Activated CD8-positive, alpha-beta memory T cell treated with anti-CD3 and anti-CD28 coated beads for 36 hours (primary cell): ENCODE measurements at regions not wholly inside any gene's neighbourhood (a gene's known extent, or its start where the extent isn't known, plus 50 kb on each side); places are given as distances from the start of the nearest gene placed in this dataset.
"Not testable (repeated sequence)": the region's sequence is repeated elsewhere in the genome, so short reads cannot be mapped to it uniquely, and the experiment has no call there.

Experiments
- CTCF ChIA-PET: fragments of 350-600 bp; sonication (Branson Sonifier 250); formaldehyde crosslinking; loops from one replicate; lab custom pipeline; 2021; ENCODE audit warnings: antibody characterized with exemption; lab: Charles Lee
- POLR2A ChIA-PET: fragments of 350-600 bp; sonication (Branson Sonifier 250); formaldehyde crosslinking; loops from one replicate; lab custom pipeline; 2021; ENCODE audit warnings: antibody characterized with exemption; lab: Charles Lee

- CTCF ChIA-PET: no interaction called here
- POLR2A ChIA-PET: no interaction called here
These were observed 316.8 kb upstream of the KCNH7 start for GRCh38 chr2:163155279-163155883.

GRCh38 chr2:163142618-163143017 lies 304.1 kb upstream of the KCNH7 start:
- ChIA-PET CTCF (no interaction called here), POLR2A (no interaction called here)

GRCh38 chr2:163138947-163139346 lies 300.4 kb upstream of the KCNH7 start:
- ChIA-PET POLR2A (no interaction called here), CTCF (no interaction called here)

- CTCF ChIA-PET: no interaction called here
- POLR2A ChIA-PET: no interaction called here
These were observed 296.7 kb upstream of the KCNH7 start for GRCh38 chr2:163135256-163135655.

GRCh38 chr2:163133602-163134001 lies 295.0 kb upstream of the KCNH7 start:
- POLR2A ChIA-PET: no interaction called here

GRCh38 chr2:163132850-163133249 lies 294.3 kb upstream of the KCNH7 start:
- ChIA-PET CTCF (no interaction called here), POLR2A (no interaction called here)

More at GRCh38 chr2:163133602-163134001, 295.0 kb upstream of the KCNH7 start:
- CTCF ChIA-PET: no interaction called here

- POLR2A ChIA-PET, CTCF ChIA-PET: not testable (repeated sequence)
These were observed 293.6 kb upstream of the KCNH7 start for GRCh38 chr2:163132207-163132606.

- POLR2A ChIA-PET: no interaction called here
- CTCF ChIA-PET: no interaction called here
These were observed 285.0 kb upstream of the KCNH7 start for GRCh38 chr2:163123526-163123925.

- ChIA-PET CTCF (no interaction called here), POLR2A (no interaction called here)
These were observed 283.7 kb upstream of the KCNH7 start for GRCh38 chr2:163122257-163122656.

GRCh38 chr2:163121483-163121882 lies 282.9 kb upstream of the KCNH7 start:
- ChIA-PET CTCF (no interaction called here), POLR2A (no interaction called here)

- ChIA-PET CTCF (no interaction called here), POLR2A (no interaction called here)
These were observed 281.4 kb upstream of the KCNH7 start for GRCh38 chr2:163119966-163120365.

- ChIA-PET CTCF (no interaction called here), POLR2A (no interaction called here)
These were observed 248.4 kb upstream of the KCNH7 start for GRCh38 chr2:163086940-163087339.

- POLR2A ChIA-PET, CTCF ChIA-PET: not testable (repeated sequence)
These were observed 246.9 kb upstream of the KCNH7 start for GRCh38 chr2:163085366-163086024.

GRCh38 chr2:163081754-163082153 lies 243.2 kb upstream of the KCNH7 start:
- ChIA-PET POLR2A (no interaction called here), CTCF (no interaction called here)

- CTCF ChIA-PET: no interaction called here
- POLR2A ChIA-PET: no interaction called here
These were observed 238.7 kb upstream of the KCNH7 start for GRCh38 chr2:163077241-163077640.

GRCh38 chr2:163066085-163066484 lies 227.5 kb upstream of the KCNH7 start:
- CTCF ChIA-PET: no interaction called here
- POLR2A ChIA-PET: no interaction called here

- CTCF ChIA-PET: no interaction called here
- POLR2A ChIA-PET: no interaction called here
These were observed 224.0 kb upstream of the KCNH7 start for GRCh38 chr2:163062524-163062923.

GRCh38 chr2:163046615-163047014 lies 208.0 kb upstream of the KCNH7 start:
- POLR2A ChIA-PET: no interaction called here
- CTCF ChIA-PET: no interaction called here

GRCh38 chr2:163045830-163046229 lies 207.3 kb upstream of the KCNH7 start:
- CTCF ChIA-PET: no interaction called here
- POLR2A ChIA-PET: no interaction called here

- ChIA-PET POLR2A (no interaction called here), CTCF (no interaction called here)
These were observed 205.5 kb upstream of the KCNH7 start for GRCh38 chr2:163044114-163044513.

- CTCF ChIA-PET: no interaction called here
- POLR2A ChIA-PET: no interaction called here
These were observed 204.6 kb upstream of the KCNH7 start for GRCh38 chr2:163043201-163043600.

- ChIA-PET POLR2A (no interaction called here), CTCF (no interaction called here)
These were observed 200.7 kb upstream of the KCNH7 start for GRCh38 chr2:163039266-163039665.
